Left lobe of liver (tissue), 2 donors: ENCODE measurements at regions not wholly inside any gene's neighbourhood (a gene's known extent, or its start where the extent isn't known, plus 50 kb on each side); places are given as distances from the start of the nearest gene placed in this dataset.
"Not testable (repeated sequence)": the region's sequence is repeated elsewhere in the genome, so short reads cannot be mapped to it uniquely, and the experiment has no call there.

Experiments
- ATAC-seq: fragments of 200-7000 bp; cut with Tn5 transposase; one replicate; pipeline ENCODE4 v1.9.1; 2020; ENCODE audit warnings: mild to moderate bottlenecking, moderate library complexity
- DNase-seq: peaks from one replicate; pipeline ENCODE4 v3.0.0-alpha.2; 2020; ENCODE audit warnings: low spot score
- donor health status: DM: no; HTN: no; CAD: no; lungs with moderate emphysema.
- donor health status: DM: no; HTN: yes; CAD: no.

GRCh38 chr7:32659853-32660252 lies 164.6 kb downstream of the AVL9 start:
- no peak for ATAC-seq
- no peak for DNase-seq

DNA sequence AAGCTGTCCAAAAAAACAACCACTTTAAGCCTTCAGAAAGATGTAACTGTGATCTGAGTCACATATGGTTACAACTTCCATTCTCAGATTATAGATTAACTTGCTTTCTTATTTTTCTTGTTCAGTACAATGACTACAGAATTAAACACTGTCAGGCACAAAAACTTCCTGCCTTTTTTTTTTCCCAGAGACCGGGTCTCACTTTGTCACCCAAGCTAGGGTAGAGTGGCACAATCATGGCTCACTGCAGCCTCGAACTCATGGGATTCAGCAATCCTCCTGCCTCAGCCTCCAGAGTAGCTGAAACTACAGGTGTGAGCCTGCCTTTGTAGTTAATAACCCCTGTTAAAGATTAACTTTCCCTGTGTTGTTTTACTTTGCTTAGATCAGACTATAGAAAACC lies 163.2 kb downstream of the AVL9 start:
- ATAC-seq (no peak), DNase-seq (no peak)

GRCh38 chr7:32658034-32658433 lies 162.7 kb downstream of the AVL9 start:
- ATAC-seq, result no peak
- DNase-seq, result no peak

DNA sequence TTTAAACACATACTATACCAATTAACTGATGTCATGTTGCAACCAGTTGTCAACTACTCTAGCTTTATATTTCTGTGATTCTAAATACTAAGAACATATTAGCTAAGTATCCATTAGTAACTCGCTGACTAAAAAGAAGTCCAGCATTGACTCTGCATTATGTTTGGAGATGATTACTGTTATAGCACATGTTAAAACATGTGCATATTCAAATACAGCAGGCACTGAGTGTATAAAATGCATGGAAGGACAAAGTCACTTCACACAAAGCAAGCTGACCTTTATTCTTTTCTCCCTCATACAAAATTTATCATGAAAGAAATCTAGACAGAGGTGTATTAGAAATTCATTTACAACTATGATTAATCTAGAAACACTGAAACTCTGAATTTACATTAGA lies 159.3 kb downstream of the AVL9 start:
- not testable (repeated sequence) for ATAC-seq, DNase-seq

GRCh38 chr7:32650356-32650755 lies 155.1 kb downstream of the AVL9 start:
- ATAC-seq, DNase-seq: not testable (repeated sequence)

DNA sequence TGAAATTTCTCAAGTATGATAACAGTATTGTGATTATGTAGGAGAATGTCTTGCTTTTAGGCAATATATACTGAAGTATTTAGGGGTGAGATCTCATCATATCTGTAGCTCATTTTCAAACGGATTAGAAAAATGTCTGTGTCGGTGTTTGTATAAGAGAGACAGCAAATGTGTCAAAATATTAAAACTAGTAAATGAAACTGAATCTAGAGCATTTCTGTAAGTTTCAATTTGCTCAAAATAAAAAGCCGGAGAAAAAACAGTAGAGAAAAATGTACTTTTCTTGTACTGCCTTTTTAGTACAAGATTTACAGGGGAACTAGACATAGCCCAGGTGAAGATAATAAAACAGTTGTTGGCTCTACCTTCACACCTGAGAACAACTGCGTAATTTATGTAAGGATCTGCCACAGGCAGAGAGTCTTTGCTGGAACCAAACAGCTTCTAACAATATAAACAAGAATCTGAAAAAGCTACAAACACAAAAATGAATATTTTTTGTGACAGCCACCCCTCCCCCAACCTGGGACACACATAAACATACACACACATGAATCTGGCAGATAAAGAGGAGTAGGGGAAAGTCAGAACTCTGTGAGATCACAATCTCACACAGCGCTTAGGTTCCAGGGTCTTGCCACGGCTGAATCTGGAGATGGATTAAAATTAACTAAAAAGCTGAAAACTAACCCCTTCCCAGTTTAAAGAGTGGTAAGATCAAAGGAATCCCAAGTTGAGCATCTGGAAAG lies 153.3 kb downstream of the AVL9 start:
- DNase-seq (no peak), ATAC-seq (no peak)

DNA sequence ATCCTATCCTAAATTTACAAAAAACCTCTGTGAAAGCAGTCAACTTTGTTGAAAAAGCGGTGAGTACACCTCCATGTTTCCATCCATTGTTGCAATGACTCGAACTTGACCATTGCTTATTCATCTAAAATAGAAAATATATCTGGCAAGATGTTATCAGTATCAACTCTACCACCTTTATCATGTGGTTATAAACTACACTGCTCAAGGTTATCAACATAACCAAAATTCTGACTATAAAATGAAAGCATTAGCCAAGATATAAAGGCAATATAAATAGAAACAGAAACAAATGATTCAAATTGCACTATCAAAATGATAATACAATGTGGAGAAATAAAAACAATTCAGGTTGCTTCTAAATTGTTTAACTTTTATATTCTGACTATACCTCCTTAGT lies 150.0 kb downstream of the AVL9 start:
- ATAC-seq, DNase-seq: not testable (repeated sequence)

DNA sequence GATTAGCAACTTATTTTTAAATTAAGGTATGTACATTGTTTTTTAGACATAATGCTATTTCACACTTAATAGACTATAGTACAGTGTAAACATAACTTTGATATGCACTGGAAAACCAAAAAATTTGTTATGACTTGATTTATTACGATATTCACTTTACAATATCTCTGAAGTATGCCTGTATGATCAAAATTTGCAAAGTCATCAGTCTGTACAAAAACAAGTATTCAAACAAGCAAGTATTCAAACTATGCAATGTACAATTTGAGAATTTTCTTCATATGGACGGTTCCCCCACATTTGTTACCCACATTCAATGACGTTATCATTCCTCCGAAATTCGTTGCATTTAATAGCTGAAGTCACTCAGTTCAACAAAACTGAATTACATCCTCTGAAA lies 147.9 kb downstream of the AVL9 start:
- no peak for ATAC-seq
- no peak for DNase-seq

DNA sequence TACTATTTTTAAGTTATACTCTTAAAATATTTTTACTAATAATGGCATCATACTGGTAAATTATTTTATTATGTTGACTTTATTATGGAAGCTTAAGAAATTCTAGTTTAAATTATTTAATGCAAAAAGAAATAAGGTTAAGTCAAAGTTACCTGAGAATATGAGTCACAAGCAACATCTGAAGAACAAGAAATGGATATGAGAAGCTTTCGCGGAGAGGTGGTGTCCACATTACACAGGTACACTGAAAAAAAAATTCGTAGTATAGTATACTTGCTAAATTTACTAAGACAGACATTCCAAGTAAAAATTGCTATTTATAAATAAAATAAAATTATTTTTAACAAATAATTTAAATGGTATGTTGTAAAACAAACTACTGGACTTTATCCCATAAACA lies 143.8 kb downstream of the AVL9 start:
- ATAC-seq (no peak), DNase-seq (no peak)

DNA sequence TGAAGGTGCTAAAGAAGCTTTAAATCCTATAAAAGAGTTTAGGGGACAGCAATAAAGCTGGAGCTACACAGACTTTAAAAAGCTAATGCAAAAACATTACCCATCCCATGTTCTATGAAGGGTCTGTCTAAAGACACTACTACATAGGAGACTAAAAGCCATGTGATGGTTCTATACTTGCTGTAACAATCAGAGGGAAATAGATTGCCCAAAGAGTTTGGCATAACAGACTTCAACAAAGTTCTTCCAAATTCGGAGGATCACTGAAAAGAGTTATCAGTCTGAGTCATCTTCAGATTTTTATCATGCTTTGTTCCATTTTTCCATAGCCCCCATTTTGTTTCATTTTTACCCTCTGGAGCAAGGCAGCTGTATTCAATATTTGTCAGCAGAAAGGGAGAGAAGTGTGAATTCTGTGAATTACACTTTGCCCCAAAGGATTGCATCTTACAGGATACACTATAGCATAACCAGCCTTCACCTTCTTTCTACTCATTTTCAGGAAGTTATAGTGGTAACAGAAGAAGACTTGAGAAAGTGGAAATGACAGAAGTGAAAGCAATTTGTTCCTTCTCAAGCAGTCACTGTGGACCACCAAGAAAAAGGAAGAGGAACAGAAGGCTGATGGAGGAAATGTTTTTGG lies 143.3 kb downstream of the AVL9 start:
- not testable (repeated sequence) for ATAC-seq, DNase-seq
